HEK293T (cell line): ENCODE measurements at regions not wholly inside any gene's neighbourhood (a gene's known extent, or its start where the extent isn't known, plus 50 kb on each side); places are given as distances from the start of the nearest gene placed in this dataset.

Experiments
- BHLHE40 ChIP-seq: fragments of 450-650 bp; IDR thresholded peaks from 2 replicates; pipeline ENCODE4 v1.6.1; 2016; ENCODE audit warnings: mild to moderate bottlenecking, moderate library complexity, borderline replicate concordance
- ELF4 ChIP-seq: fragments of 450-650 bp; IDR thresholded peaks from 2 replicates; pipeline ENCODE4 v1.6.1; 2017; ENCODE audit warnings: antibody characterized with exemption
- FOXA1 ChIP-seq: fragments of 450-650 bp; IDR thresholded peaks from 2 replicates; pipeline ENCODE4 v1.6.1; 2016; ENCODE audit warnings: mild to moderate bottlenecking
- FOXK2 ChIP-seq: fragments of 450-650 bp; IDR thresholded peaks from 2 replicates; pipeline ENCODE4 v1.6.1; 2016; ENCODE audit warnings: mild to moderate bottlenecking
- FOXM1 ChIP-seq: fragments of 450-650 bp; IDR thresholded peaks from 2 replicates; pipeline ENCODE4 v1.6.1; 2017; ENCODE audit warnings: mild to moderate bottlenecking, borderline replicate concordance
- SP1 ChIP-seq: fragments of 450-650 bp; IDR thresholded peaks from 2 replicates; pipeline ENCODE4 v1.6.1; 2017
- SUZ12 ChIP-seq: fragments of 450-650 bp; IDR thresholded peaks from 2 replicates; pipeline ENCODE4 v1.6.1; 2016; ENCODE audit warnings: mild to moderate bottlenecking
- ZNF384 ChIP-seq: fragments of 450-650 bp; IDR thresholded peaks from 2 replicates; pipeline ENCODE4 v1.6.1; 2016
- TF ChIP-seq, protein P1 (sequence below): fragments of 450-650 bp; IDR thresholded peaks from 2 replicates; pipeline ENCODE4 v1.6.1; 2016

DNA sequence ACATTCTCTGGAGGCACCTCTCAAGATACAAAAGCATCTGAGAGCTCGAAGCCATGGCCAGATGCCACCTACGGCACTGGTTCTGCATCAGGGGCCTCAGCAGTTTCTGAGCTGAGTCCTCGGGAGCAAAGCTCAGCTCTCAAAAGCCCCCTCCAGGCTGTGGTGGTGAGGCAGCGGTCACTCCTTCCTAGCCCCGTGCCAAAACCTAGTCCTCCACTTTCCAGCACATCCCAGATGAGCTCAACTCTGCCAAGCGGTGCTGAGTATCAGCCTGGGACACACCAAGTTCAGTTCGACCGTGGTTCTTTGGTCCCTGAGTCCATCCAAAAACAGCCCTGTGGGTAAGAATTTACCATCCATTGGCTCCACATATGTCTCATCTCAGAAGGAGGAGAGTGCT is 79.3 kb upstream of the STT3B start:
- TF ChIP-seq ELF4 (no peak), FOXA1 (no peak), ZNF384 (no peak), FOXM1 (no peak), FOXK2 (no peak), SUZ12 (no peak), BHLHE40 (no peak), SP1 (no peak)
- TF ChIP-seq, protein P1, sequence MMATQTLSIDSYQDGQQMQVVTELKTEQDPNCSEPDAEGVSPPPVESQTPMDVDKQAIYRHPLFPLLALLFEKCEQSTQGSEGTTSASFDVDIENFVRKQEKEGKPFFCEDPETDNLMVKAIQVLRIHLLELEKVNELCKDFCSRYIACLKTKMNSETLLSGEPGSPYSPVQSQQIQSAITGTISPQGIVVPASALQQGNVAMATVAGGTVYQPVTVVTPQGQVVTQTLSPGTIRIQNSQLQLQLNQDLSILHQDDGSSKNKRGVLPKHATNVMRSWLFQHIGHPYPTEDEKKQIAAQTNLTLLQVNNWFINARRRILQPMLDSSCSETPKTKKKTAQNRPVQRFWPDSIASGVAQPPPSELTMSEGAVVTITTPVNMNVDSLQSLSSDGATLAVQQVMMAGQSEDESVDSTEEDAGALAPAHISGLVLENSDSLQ: no peak
